DND-41 (cell line): ENCODE measurements at regions not wholly inside any gene's neighbourhood (a gene's known extent, or its start where the extent isn't known, plus 50 kb on each side); places are given as distances from the start of the nearest gene placed in this dataset.

Experiments
- ATAC-seq: fragments of 200-7000 bp; cut with Tn5 transposase; 3 replicates; pipeline ENCODE4 v1.9.1; 2021; ENCODE audit warnings: low read depth; ENCODE audit not compliant: insufficient read depth
- DNase-seq: peaks from one replicate; pipeline ENCODE4 v3.0.0-alpha.2; 2020
- H2AFZ ChIP-seq: 2 replicates; pipeline ENCODE4 v1.6.0; 2012; ENCODE audit warnings: low read depth, low read length
- H3K27ac ChIP-seq: 2 replicates; pipeline ENCODE4 v1.5.1; 2012; ENCODE audit warnings: low read length, inconsistent platforms
- H3K27me3 ChIP-seq: fragments of 200-600 bp; sonication (generic); 2 replicates; pipeline ENCODE4 v1.6.0; 2012; ENCODE audit warnings: low read length, mild to moderate bottlenecking, inconsistent platforms; ENCODE audit not compliant: insufficient read depth, poor library complexity
- H3K36me3 ChIP-seq: 2 replicates; pipeline ENCODE4 v1.5.1; 2012; ENCODE audit warnings: low read length, inconsistent platforms; ENCODE audit not compliant: insufficient read depth
- H3K4me1 ChIP-seq: 2 replicates; pipeline ENCODE4 v1.5.1; 2012; ENCODE audit warnings: mild to moderate bottlenecking, low read length; ENCODE audit not compliant: insufficient read depth
- H3K4me2 ChIP-seq: 2 replicates; pipeline ENCODE4 v1.6.0; 2012; ENCODE audit warnings: mild to moderate bottlenecking, moderate library complexity, low read length, inconsistent platforms; ENCODE audit not compliant: insufficient read depth
- H3K4me3 ChIP-seq, 2 experiments: fragments of 200-600 bp in 1 of 2; shearing (Covaris generic) in 1 of 2; 2 replicates each; pipeline ENCODE4 v1.5.1; 2012 to 2016; ENCODE audit warnings: inconsistent platforms in 2 of 2, low read length in 2 of 2, mild to moderate bottlenecking in 2 of 2, low read depth in 1 of 2, moderate library complexity in 1 of 2
- H3K79me2 ChIP-seq: 2 replicates; pipeline ENCODE4 v1.6.0; 2012; ENCODE audit warnings: low read length, inconsistent platforms; ENCODE audit not compliant: insufficient read depth
- H3K9ac ChIP-seq: 2 replicates; pipeline ENCODE4 v1.6.0; 2012; ENCODE audit warnings: low read depth, mild to moderate bottlenecking, inconsistent platforms, low read length, moderate library complexity
- H3K9me3 ChIP-seq: 2 replicates; pipeline ENCODE4 v1.5.1; 2012; ENCODE audit warnings: low read length, moderate library complexity, mild to moderate bottlenecking, inconsistent platforms; ENCODE audit not compliant: insufficient read depth, severe bottlenecking
- H4K20me1 ChIP-seq: 2 replicates; pipeline ENCODE4 v1.6.0; 2012; ENCODE audit warnings: low read length; ENCODE audit not compliant: insufficient read depth
- EZH2 ChIP-seq: IDR thresholded peaks from 3 replicates; pipeline ENCODE4 v1.6.1; 2012; ENCODE audit warnings: borderline replicate concordance, low read depth, mild to moderate bottlenecking, moderate library complexity, low read length, inconsistent platforms; ENCODE audit not compliant: severe bottlenecking
- TF ChIP-seq, protein P1 (sequence below): IDR thresholded peaks from 2 replicates; pipeline ENCODE4 v1.5.1; 2012; ENCODE audit warnings: borderline replicate concordance, low read length, moderate library complexity, mild to moderate bottlenecking; ENCODE audit not compliant: poor library complexity, severe bottlenecking; ENCODE audit errors: extremely low read depth

GRCh38 chr4:166318810-166319525 is 445.9 kb downstream of the TLL1 start:
- Histone ChIP-seq H3K4me2 (no peak overlapping the region), H4K20me1 (no peaks in the 10 kb centered on the region), H3K27me3 (no peaks in the 10 kb centered on the region), H3K4me1 (no peaks in the 10 kb centered on the region), H2AFZ (no peak overlapping the region), H3K9ac (no peak overlapping the region), H3K79me2 (no peaks in the 10 kb centered on the region), H3K36me3 (no peaks in the 10 kb centered on the region), H3K9me3 (no peaks in the 10 kb centered on the region), H3K4me3 (no peak overlapping the region), H3K27ac (no peak overlapping the region)
- DNase-seq (no peak), ATAC-seq (no peak)
- TF ChIP-seq EZH2 = no peak
- TF ChIP-seq, protein P1, sequence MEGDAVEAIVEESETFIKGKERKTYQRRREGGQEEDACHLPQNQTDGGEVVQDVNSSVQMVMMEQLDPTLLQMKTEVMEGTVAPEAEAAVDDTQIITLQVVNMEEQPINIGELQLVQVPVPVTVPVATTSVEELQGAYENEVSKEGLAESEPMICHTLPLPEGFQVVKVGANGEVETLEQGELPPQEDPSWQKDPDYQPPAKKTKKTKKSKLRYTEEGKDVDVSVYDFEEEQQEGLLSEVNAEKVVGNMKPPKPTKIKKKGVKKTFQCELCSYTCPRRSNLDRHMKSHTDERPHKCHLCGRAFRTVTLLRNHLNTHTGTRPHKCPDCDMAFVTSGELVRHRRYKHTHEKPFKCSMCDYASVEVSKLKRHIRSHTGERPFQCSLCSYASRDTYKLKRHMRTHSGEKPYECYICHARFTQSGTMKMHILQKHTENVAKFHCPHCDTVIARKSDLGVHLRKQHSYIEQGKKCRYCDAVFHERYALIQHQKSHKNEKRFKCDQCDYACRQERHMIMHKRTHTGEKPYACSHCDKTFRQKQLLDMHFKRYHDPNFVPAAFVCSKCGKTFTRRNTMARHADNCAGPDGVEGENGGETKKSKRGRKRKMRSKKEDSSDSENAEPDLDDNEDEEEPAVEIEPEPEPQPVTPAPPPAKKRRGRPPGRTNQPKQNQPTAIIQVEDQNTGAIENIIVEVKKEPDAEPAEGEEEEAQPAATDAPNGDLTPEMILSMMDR = no peak

- no peaks in the 10 kb centered on the region for H3K27me3 ChIP-seq
- no peaks in the 10 kb centered on the region for H4K20me1 ChIP-seq
- H3K9me3 ChIP-seq = no peaks in the 10 kb centered on the region
- no peak overlapping the region for H3K4me3 ChIP-seq
- no peak overlapping the region for H3K27ac ChIP-seq
- no peaks in the 10 kb centered on the region for H3K36me3 ChIP-seq
- no peaks in the 10 kb centered on the region for H3K4me1 ChIP-seq
- H3K79me2 ChIP-seq = no peaks in the 10 kb centered on the region
- no peak for TF ChIP-seq EZH2
- TF ChIP-seq, protein P1 = no peak
- H3K4me2 ChIP-seq = no peak overlapping the region
- no peak for DNase-seq
- no peak for ATAC-seq
- H2AFZ ChIP-seq = no peak overlapping the region
- H3K9ac ChIP-seq = no peak overlapping the region
Measured at GRCh38 chr4:166323250-166323649, 450.2 kb downstream of the TLL1 start.

DNA sequence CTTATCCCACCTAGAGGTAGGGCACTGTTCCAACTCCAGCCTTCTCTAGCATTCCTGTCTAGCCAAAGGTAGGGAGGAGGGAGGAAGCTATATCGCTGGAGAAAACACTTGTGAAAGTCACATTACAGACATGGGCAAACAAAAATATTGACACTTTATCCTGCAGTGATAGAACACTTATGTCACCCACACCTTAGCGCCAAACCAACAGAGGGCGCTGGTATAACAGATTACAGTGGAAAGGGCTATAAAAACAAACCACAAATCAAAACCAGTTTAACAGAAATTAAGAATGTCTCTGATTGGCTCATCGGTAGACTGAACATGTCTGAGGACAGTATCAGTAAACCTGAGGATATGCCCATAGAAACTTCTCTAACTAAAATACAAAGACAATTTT is 451.3 kb downstream of the TLL1 start:
- Histone ChIP-seq H2AFZ (no peak overlapping the region), H3K79me2 (no peaks in the 10 kb centered on the region)
- DNase-seq = no peak

More for the DNA sequence above, 451.3 kb downstream of the TLL1 start:
- Histone ChIP-seq H3K4me2 (no peak overlapping the region), H3K9me3 (no peaks in the 10 kb centered on the region), H4K20me1 (no peaks in the 10 kb centered on the region), H3K9ac (no peak overlapping the region), H3K4me3 (no peak overlapping the region), H3K4me1 (no peaks in the 10 kb centered on the region), H3K27me3 (no peaks in the 10 kb centered on the region), H3K27ac (no peak overlapping the region), H3K36me3 (no peaks in the 10 kb centered on the region)
- TF ChIP-seq, protein P1 = peak; percentile 31
- TF ChIP-seq EZH2 = no peak
- no peak for ATAC-seq
